Aorta (tissue), 5 donors: ENCODE measurements at regions not wholly inside any gene's neighbourhood (a gene's known extent, or its start where the extent isn't known, plus 50 kb on each side); places are given as distances from the start of the nearest gene placed in this dataset.

Source experiments
- ATAC-seq: fragments of 200-7000 bp; cut with Tn5 transposase; one replicate; pipeline ENCODE4 v1.9.1; 2022; ENCODE audit warnings: moderate library complexity; ENCODE audit not compliant: low FRiP score
- DNase-seq, 2 donors: peaks; one replicate each; pipeline ENCODE4 v3.0.0-alpha.2; 2020
- H3K27ac ChIP-seq, 2 donors: one replicate each; pipeline ENCODE4 v1.5.1; 2013; ENCODE audit warnings: low read length in 2 of 2, mild to moderate bottlenecking in 2 of 2, moderate library complexity in 2 of 2, control low read depth in 1 of 2, inconsistent platforms in 1 of 2, low read depth in 1 of 2
- H3K27me3 ChIP-seq, 2 donors: one replicate each; pipeline ENCODE4 v1.6.1; 2013; ENCODE audit warnings: control low read depth in 1 of 2, low read length in 1 of 2, mild to moderate bottlenecking in 1 of 2, moderate library complexity in 1 of 2; ENCODE audit not compliant: insufficient read depth in 2 of 2, control insufficient read depth in 1 of 2
- H3K36me3 ChIP-seq, 2 donors: one replicate each; pipeline ENCODE4 v1.6.1; 2013; ENCODE audit warnings: control low read depth in 1 of 2, low read length in 1 of 2, mild to moderate bottlenecking in 1 of 2; ENCODE audit not compliant: insufficient read depth in 2 of 2, control insufficient read depth in 1 of 2
- H3K4me1 ChIP-seq, 2 donors: one replicate each; pipeline ENCODE4 v1.6.1; 2013; ENCODE audit warnings: low read length in 2 of 2, control low read depth in 1 of 2, mild to moderate bottlenecking in 1 of 2, moderate library complexity in 1 of 2; ENCODE audit not compliant: insufficient read depth in 2 of 2, control insufficient read depth in 1 of 2
- H3K4me3 ChIP-seq, 2 donors: one replicate each; pipeline ENCODE4 v1.5.1; 2013; ENCODE audit warnings: low read length in 2 of 2, control low read depth in 1 of 2, mild to moderate bottlenecking in 1 of 2
- H3K9me3 ChIP-seq: one replicate; pipeline ENCODE4 v1.6.1; 2013; ENCODE audit warnings: mild to moderate bottlenecking, low read length; ENCODE audit not compliant: control insufficient read depth
- WGBS, 2 donors: extraction: QIAGEN DNeasy Blood & Tissue Kit; methylation state at CpG; one replicate each; pipeline ENCODE4 v1.1.7; 2013; 5-methylcytosine and 5-hydroxymethylcytosine counted together
- intact Hi-C, 2 donors: fragments of 100-400 bp; cut with DNase I; formaldehyde crosslinking; loops; one replicate each; pipeline versions ENCODE4 v1.14.2 to v1.15.0; 2022
- donor health status: healthy with polysubstance abuse.
- donor health status: Bipolar disorder and iron deficiency.
- donor health status: DM: no; HTN: no; CAD: no.
- donor health status: DM: no; HTN: no; CAD: no.
- donor health status: DM: yes; HTN: yes; CAD: no.

GRCh38 chr2:45195916-45196315 is 186.7 kb upstream of the SIX2 start:
- Histone ChIP-seq H3K9me3 (no peaks in the 10 kb centered on the region), H3K27ac (no peak overlapping the region), H3K36me3 (no peaks in the 10 kb centered on the region), H3K4me1 (no peaks in the 10 kb centered on the region), H3K4me3 (no peak overlapping the region), H3K27me3 (no peaks in the 10 kb centered on the region)
- intact Hi-C loops: no loop called here
- DNase-seq: no peak
- no peak for ATAC-seq
- 88 to 92% methylated on average over 2 of the region's 2 CpGs for WGBS, 2 donors

GRCh38 chr2:45194596-45194995 is 185.3 kb upstream of the SIX2 start:
- no peak overlapping the region for H3K4me3 ChIP-seq
- no peaks in the 10 kb centered on the region for H3K4me1 ChIP-seq
- DNase-seq (no peak), ATAC-seq (no peak)
- no peak overlapping the region for H3K27ac ChIP-seq
- H3K36me3 ChIP-seq: no peaks in the 10 kb centered on the region
- WGBS, 2 donors: 79 to 81% methylated on average over 3 of the region's 3 CpGs
- intact Hi-C loops: no loop called here
- no peaks in the 10 kb centered on the region for H3K27me3 ChIP-seq
- no peaks in the 10 kb centered on the region for H3K9me3 ChIP-seq

GRCh38 chr2:45193581-45193980 is 184.3 kb upstream of the SIX2 start:
- Histone ChIP-seq H3K27ac (no peak overlapping the region), H3K4me1 (no peaks in the 10 kb centered on the region), H3K27me3 (no peaks in the 10 kb centered on the region), H3K36me3 (no peaks in the 10 kb centered on the region), H3K4me3 (no peak overlapping the region), H3K9me3 (no peaks in the 10 kb centered on the region)
- ATAC-seq (no peak), DNase-seq (no peak)
- WGBS, 2 donors: 90 to 91% methylated on average over 4 of the region's 4 CpGs
- intact Hi-C loops: no loop called here

- Histone ChIP-seq H3K9me3 (no peaks in the 10 kb centered on the region), H3K27me3 (no peaks in the 10 kb centered on the region), H3K27ac (no peak overlapping the region), H3K4me3 (no peak overlapping the region), H3K36me3 (no peaks in the 10 kb centered on the region), H3K4me1 (no peaks in the 10 kb centered on the region)
- ATAC-seq (no peak), DNase-seq (no peak)
- 63 to 80% methylated on average over 4 of the region's 4 CpGs for WGBS, 2 donors
- intact Hi-C loops: no loop called here
These were observed 183.7 kb upstream of the SIX2 start for GRCh38 chr2:45192991-45193390.

GRCh38 chr2:45192481-45192880 is 183.2 kb upstream of the SIX2 start:
- no peak for ATAC-seq

GRCh38 chr2:45191976-45192375 is 182.7 kb upstream of the SIX2 start:
- 80 to 84% methylated on average over 8 of the region's 8 CpGs for WGBS, 2 donors
- H3K36me3 ChIP-seq: no peaks in the 10 kb centered on the region
- H3K27ac ChIP-seq: no peak overlapping the region
- ATAC-seq: peak; percentile 69
- intact Hi-C loops: no loop called here
- H3K4me3 ChIP-seq: no peak overlapping the region
- H3K9me3 ChIP-seq: no peaks in the 10 kb centered on the region
- DNase-seq: peak in 1 of 2 donors; percentile 66
- H3K4me1 ChIP-seq: no peaks in the 10 kb centered on the region
- no peaks in the 10 kb centered on the region for H3K27me3 ChIP-seq

More at GRCh38 chr2:45192481-45192880, 183.2 kb upstream of the SIX2 start:
- no peak for DNase-seq
- no peaks in the 10 kb centered on the region for H3K27me3 ChIP-seq
- H3K4me3 ChIP-seq: no peak overlapping the region
- H3K27ac ChIP-seq: no peak overlapping the region
- no peaks in the 10 kb centered on the region for H3K4me1 ChIP-seq
- intact Hi-C loops: no loop called here
- H3K36me3 ChIP-seq: no peaks in the 10 kb centered on the region
- no peaks in the 10 kb centered on the region for H3K9me3 ChIP-seq
- WGBS, 2 donors: 93 to 95% methylated on average over 5 of the region's 5 CpGs

- Histone ChIP-seq H3K9me3 (no peaks in the 10 kb centered on the region), H3K27ac (no peak overlapping the region), H3K27me3 (no peaks in the 10 kb centered on the region), H3K4me1 (no peaks in the 10 kb centered on the region), H3K36me3 (no peaks in the 10 kb centered on the region), H3K4me3 (no peak overlapping the region)
- WGBS, 2 donors: 95 to 96% methylated on average over 16 of the region's 16 CpGs
- intact Hi-C loops: no loop called here
- no peak for DNase-seq
- no peak for ATAC-seq
These were observed 182.1 kb upstream of the SIX2 start for GRCh38 chr2:45191146-45191863.

- WGBS, 2 donors: 92 to 97% methylated on average over 8 of the region's 8 CpGs
- intact Hi-C loops: no loop called here
- no peaks in the 10 kb centered on the region for H3K4me1 ChIP-seq
- H3K9me3 ChIP-seq: no peaks in the 10 kb centered on the region
- no peaks in the 10 kb centered on the region for H3K36me3 ChIP-seq
- H3K27ac ChIP-seq: no peak overlapping the region
- ATAC-seq: no peak
- DNase-seq: no peak
- no peak overlapping the region for H3K4me3 ChIP-seq
- no peaks in the 10 kb centered on the region for H3K27me3 ChIP-seq
These were observed 181.3 kb upstream of the SIX2 start for GRCh38 chr2:45190481-45190942.

- Histone ChIP-seq H3K27me3 (no peaks in the 10 kb centered on the region), H3K36me3 (no peaks in the 10 kb centered on the region), H3K27ac (no peak overlapping the region), H3K9me3 (no peaks in the 10 kb centered on the region), H3K4me1 (no peaks in the 10 kb centered on the region), H3K4me3 (no peak overlapping the region)
- WGBS, 2 donors: 84 to 86% methylated on average over 5 of the region's 5 CpGs
- no peak for DNase-seq
- no peak for ATAC-seq
- intact Hi-C loops: loop anchor here in 1 of 2 donors (5.0 kb wide), 1 partner anchor 58 kb away; no protein-coding TSS in a partner anchor
These were observed 175.4 kb upstream of the SIX2 start for GRCh38 chr2:45184606-45185005.
